ENCODE measurements at regions not wholly inside any gene's neighbourhood (a gene's known extent, or its start where the extent isn't known, plus 50 kb on each side); places are given as distances from the start of the nearest gene placed in this dataset.
"Not testable (repeated sequence)": the region's sequence is repeated elsewhere in the genome, so short reads cannot be mapped to it uniquely, and the experiment has no call there.

DNA sequence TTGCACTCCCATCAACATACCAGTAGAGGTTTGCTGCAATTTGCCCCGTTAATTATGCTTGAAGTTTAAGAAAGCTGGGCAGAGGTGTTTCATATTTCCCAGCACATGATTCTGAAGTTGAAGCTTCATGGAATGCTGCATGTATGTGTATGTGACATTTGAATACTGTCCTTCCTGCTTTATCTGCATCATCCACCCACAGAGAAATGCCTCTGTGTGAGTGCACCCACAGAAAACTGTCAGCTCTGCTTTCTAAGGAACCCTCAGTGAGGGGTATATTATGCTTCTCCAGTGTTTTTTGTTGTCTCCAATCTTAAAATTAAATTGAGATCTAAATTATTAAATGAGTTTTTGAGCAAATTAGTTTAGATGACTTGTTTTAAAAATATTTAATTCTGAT, 358.1 kb upstream of the PIK3R1 start:
- no peak overlapping the region for H3K4me3 ChIP-seq (ENCODE audit: low read depth, low read length)
- H3K36me3 ChIP-seq (ENCODE audit: insufficient read depth): no peaks in the 10 kb centered on the region
- no peaks in the 10 kb centered on the region for H3K4me1 ChIP-seq (ENCODE audit: insufficient read depth)
- DNase-seq (ENCODE audit: extremely low spot score): no peak
- 94% methylated on average over 1 of the region's 1 CpG for WGBS
- no peak overlapping the region for H3K27ac ChIP-seq (ENCODE audit: low read depth)

DNA sequence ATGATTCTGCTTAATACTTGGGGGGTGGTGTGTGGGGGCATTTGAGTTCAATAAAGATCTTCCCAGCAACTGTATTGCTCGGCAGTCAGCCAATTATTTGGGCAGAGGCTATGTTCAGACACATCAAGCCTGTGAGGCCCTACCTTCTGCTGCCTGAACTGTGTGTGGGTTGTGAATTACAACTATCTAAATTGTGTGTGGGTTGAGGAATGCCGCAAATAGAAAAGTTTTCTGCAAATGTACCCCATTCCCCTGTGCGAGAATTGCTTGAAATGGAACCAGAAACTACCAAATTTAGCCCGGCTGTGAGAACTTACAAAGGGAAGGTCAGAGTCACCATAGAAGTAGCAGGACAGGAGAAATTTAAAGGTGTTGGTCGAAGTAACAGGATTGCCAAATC, 360.0 kb upstream of the PIK3R1 start:
- H3K27ac ChIP-seq (ENCODE audit: low read depth): no peak overlapping the region
- WGBS: 86% methylated on average over 5 of the region's 5 CpGs
- H3K4me1 ChIP-seq (ENCODE audit: insufficient read depth): no peaks in the 10 kb centered on the region
- no peaks in the 10 kb centered on the region for H3K36me3 ChIP-seq (ENCODE audit: insufficient read depth)
- no peak overlapping the region for H3K4me3 ChIP-seq (ENCODE audit: low read depth, low read length)
- no peak for DNase-seq (ENCODE audit: extremely low spot score)

DNA sequence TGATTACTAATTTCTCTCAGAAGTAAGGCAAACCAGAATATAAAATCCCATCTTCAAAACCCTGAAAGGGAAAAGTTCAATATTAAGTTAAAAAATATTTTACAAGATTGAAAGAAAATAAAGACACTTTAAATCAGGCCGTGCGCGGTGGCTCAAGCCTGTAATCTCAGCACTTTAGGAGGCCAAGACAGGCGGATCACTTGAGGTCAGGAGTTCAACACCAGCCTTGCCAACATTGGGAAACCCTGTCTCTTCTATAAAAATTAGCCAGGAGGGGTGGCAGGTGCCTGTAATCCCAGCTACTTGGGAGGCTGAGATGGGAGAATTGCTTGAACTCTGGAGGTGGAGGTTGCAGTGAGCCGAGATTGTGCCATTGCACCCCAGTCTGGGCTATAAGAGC, 364.6 kb upstream of the PIK3R1 start:
- DNase-seq (ENCODE audit: extremely low spot score); H3K4me1 ChIP-seq (ENCODE audit: insufficient read depth); H3K36me3 ChIP-seq (ENCODE audit: insufficient read depth); H3K27ac ChIP-seq (ENCODE audit: low read depth); H3K4me3 ChIP-seq (ENCODE audit: low read depth, low read length): not testable (repeated sequence)
- WGBS: 90% methylated on average over 5 of the region's 5 CpGs

DNA sequence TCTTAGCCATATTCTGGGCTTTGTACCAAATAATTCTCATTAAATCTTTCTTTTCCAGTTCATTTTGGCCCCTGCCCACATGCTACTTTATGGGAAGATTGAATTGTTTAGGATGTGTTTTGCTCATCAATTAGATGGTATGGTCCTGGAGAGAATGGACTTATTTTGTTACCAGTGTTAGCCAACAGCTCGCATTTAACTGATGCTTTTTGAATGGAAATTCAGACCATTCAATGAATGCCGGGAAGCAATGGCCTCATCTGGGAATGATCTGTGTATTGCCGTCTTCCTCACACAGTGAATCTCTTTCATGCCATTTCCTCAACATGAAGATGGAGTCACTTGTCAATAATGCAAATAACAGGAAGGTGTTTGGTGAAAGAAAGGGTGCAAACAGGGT, 370.6 kb upstream of the PIK3R1 start:
- no peaks in the 10 kb centered on the region for H3K4me1 ChIP-seq (ENCODE audit: insufficient read depth)
- H3K27ac ChIP-seq (ENCODE audit: low read depth): no peak overlapping the region
- WGBS: 85% methylated on average over 3 of the region's 3 CpGs
- no peak overlapping the region for H3K4me3 ChIP-seq (ENCODE audit: low read depth, low read length)
- no peaks in the 10 kb centered on the region for H3K36me3 ChIP-seq (ENCODE audit: insufficient read depth)
- no peak for DNase-seq (ENCODE audit: extremely low spot score)

DNA sequence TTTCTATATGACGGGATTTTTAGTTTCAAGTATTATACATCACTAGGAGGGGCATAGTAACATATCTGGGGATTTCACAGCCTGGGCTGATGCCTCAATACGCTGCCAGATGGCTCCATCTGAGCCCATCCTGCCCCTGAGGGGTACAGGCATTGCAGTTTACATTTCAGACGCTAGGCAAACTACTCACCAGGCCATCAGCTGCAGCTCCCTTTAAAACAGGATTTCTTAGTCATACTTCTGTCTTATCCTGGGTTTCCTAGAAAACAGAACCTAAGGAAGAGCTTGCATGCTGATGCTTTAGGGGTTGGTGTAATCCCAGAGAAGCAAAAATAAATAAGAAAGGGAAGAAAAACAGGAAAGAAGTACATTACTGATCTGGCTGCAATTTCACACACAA, 372.8 kb upstream of the PIK3R1 start:
- WGBS: 73% methylated on average over 3 of the region's 3 CpGs
- Histone ChIP-seq H3K4me3 (ENCODE audit: low read depth, low read length) (no peak overlapping the region), H3K36me3 (ENCODE audit: insufficient read depth) (no peaks in the 10 kb centered on the region), H3K4me1 (ENCODE audit: insufficient read depth) (no peaks in the 10 kb centered on the region), H3K27ac (ENCODE audit: low read depth) (no peak overlapping the region)
- no peak for DNase-seq (ENCODE audit: extremely low spot score)

DNA sequence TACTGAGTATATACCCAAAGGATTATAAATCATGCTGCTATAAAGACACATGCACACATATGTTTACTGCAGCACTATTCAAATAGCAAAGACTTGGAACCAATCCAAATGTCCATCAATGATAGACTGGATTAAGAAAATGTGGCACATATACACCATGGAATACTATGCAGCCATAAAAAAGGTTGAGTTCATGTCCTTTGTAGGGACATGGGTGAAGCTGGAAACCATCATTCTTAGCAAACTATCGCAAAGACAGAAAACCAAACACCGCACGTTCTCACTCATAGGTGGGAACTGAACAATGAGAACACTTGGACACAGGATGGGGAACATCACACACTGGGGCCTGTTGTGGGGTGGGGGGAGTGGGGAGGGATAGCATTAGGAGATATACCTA, 378.3 kb upstream of the PIK3R1 start:
- 97% methylated on average over 3 of the region's 3 CpGs for WGBS
- H3K36me3 ChIP-seq (ENCODE audit: insufficient read depth); H3K4me3 ChIP-seq (ENCODE audit: low read depth, low read length); H3K27ac ChIP-seq (ENCODE audit: low read depth); H3K4me1 ChIP-seq (ENCODE audit: insufficient read depth); DNase-seq (ENCODE audit: extremely low spot score): not testable (repeated sequence)

DNA sequence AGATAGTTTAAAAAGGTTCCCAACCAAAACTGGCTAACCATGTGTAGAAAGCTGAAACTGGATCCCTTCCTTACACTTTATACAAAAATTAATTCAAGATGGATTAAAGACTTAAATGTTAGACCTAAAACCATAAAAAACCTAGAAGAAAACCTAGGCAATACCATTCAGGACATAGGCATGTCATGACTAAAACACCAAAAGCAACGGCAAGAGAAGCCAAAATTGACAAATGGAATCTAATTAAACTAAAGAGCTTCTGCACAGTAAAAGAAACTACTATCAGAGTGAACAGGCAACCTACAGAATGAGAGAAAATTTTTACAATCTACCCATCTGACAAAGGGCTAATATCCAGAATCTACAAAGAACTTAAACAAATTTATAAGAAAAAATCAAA, 379.1 kb upstream of the PIK3R1 start:
- H3K4me1 ChIP-seq (ENCODE audit: insufficient read depth); DNase-seq (ENCODE audit: extremely low spot score); H3K36me3 ChIP-seq (ENCODE audit: insufficient read depth); H3K4me3 ChIP-seq (ENCODE audit: low read depth, low read length); H3K27ac ChIP-seq (ENCODE audit: low read depth): not testable (repeated sequence)
- 56% methylated on average over 1 of the region's 1 CpG for WGBS

DNA sequence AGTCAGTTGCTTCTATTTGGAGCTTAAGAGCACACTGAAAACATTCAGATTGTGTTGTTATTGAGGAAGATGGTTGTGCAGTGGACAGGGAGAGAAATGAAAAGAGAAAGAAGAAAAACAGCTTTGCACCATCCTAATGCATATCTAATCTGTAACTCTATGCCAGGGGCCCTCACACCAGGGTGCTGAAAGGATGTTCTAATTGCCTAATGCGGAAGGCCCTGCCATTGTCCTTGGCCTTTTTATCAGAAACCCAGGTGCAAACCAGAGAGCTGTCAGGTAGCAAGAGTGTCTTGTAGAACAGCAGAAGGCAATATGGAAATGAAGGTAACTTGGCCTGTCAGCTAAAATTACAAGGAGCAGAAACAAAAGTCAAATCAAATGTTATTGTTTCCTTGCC, 384.5 kb upstream of the PIK3R1 start:
- WGBS: 99% methylated on average over 1 of the region's 1 CpG
- H3K4me3 ChIP-seq (ENCODE audit: low read depth, low read length): no peak overlapping the region
- no peaks in the 10 kb centered on the region for H3K36me3 ChIP-seq (ENCODE audit: insufficient read depth)
- no peak for DNase-seq (ENCODE audit: extremely low spot score)
- H3K27ac ChIP-seq (ENCODE audit: low read depth): no peak overlapping the region
- no peaks in the 10 kb centered on the region for H3K4me1 ChIP-seq (ENCODE audit: insufficient read depth)

DNA sequence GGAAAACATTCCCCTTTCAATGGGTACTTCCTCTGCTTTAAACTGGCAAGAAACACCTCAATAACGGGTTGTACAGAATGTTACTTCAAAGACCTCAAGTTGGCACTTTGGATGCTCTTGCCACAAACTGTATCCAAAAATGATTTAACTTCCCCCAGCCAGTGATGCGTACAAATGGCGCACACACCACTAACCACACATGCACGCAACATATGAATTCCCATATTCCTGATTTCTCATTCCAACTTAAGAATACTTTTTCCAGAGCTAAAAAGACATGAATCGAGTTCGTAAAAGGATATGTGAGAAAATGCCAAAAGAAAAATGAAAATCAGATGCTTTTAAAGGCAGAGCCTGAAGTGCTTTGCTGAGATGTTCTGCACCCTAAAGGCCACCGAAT, 388.0 kb upstream of the PIK3R1 start:
- no peak for DNase-seq (ENCODE audit: extremely low spot score)
- 89% methylated on average over 7 of the region's 7 CpGs for WGBS
- Histone ChIP-seq H3K4me1 (ENCODE audit: insufficient read depth) (no peaks in the 10 kb centered on the region), H3K4me3 (ENCODE audit: low read depth, low read length) (no peak overlapping the region), H3K36me3 (ENCODE audit: insufficient read depth) (no peaks in the 10 kb centered on the region), H3K27ac (ENCODE audit: low read depth) (no peak overlapping the region)

DNA sequence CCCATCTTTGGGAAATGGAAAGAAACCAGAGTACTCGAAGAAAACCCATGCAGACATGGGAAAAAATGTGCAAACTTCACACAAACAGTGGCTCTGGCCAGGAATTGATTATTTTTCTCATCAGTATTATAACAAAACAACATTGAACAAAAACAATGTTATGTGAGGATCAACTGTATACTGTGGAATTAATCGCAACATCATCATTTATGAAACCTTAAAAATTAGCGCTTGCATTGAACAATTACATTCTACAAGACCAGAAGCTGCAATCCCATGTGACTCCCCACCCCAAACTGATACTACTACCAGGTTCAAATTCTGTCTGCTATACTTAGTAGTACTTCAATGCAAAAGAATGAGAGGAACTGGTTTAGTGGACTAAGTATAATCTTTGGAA, 390.7 kb upstream of the PIK3R1 start:
- 81% methylated on average over 3 of the region's 3 CpGs for WGBS
- H3K4me1 ChIP-seq (ENCODE audit: insufficient read depth): no peaks in the 10 kb centered on the region
- no peaks in the 10 kb centered on the region for H3K36me3 ChIP-seq (ENCODE audit: insufficient read depth)
- no peak for DNase-seq (ENCODE audit: extremely low spot score)
- no peak overlapping the region for H3K27ac ChIP-seq (ENCODE audit: low read depth)
- H3K4me3 ChIP-seq (ENCODE audit: low read depth, low read length): no peak overlapping the region

DNA sequence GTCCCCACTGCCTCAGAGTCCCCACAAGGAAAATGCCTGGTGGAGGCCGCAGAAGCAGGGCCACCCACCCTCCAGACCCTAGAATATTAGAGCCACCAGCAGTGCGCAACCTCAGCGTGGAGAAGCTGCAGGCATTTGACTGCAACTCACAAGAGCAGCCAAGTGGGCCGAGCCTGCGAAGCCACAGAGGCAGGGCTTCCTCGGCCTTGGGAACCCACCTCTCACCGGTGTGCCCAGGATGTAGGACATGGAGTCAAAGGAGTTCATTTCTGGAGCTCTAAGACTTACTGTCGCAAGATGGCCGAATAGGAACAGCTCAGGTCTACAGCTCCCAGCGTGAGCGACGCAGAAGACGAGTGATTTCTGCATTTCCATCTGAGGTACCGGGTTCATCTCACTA, 397.9 kb upstream of the PIK3R1 start:
- no peak overlapping the region for H3K27ac ChIP-seq (ENCODE audit: low read depth)
- DNase-seq (ENCODE audit: extremely low spot score): no peak
- 98% methylated on average over 14 of the region's 14 CpGs for WGBS

DNA sequence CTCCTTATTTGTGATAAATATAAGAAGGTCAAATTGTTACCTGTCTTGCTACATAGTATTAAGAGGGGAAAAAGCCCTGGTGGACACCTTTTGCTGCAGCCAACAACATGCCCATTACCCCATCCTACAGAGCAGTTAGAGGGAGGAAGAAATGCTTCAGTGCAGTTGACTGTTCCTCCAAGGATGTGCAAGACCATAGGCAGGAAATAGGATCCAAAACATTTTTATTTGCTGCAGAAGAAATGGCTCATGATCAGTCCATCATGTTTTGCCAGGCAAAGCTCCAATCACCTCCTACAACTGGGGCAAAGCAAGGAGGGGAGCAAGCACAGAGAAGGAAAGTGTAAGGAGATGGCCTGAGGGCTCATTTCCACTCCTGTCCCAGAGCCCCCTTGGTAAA, 399.1 kb upstream of the PIK3R1 start:
- Histone ChIP-seq H3K36me3 (ENCODE audit: insufficient read depth) (no peaks in the 10 kb centered on the region), H3K27ac (ENCODE audit: low read depth) (no peak overlapping the region), H3K4me3 (ENCODE audit: low read depth, low read length) (no peak overlapping the region), H3K4me1 (ENCODE audit: insufficient read depth) (no peaks in the 10 kb centered on the region)
- no peak for DNase-seq (ENCODE audit: extremely low spot score)

More for the DNA sequence above, 397.9 kb upstream of the PIK3R1 start:
- Histone ChIP-seq H3K4me1 (ENCODE audit: insufficient read depth) (no peaks in the 10 kb centered on the region), H3K4me3 (ENCODE audit: low read depth, low read length) (no peak overlapping the region), H3K36me3 (ENCODE audit: insufficient read depth) (no peaks in the 10 kb centered on the region)

DNA sequence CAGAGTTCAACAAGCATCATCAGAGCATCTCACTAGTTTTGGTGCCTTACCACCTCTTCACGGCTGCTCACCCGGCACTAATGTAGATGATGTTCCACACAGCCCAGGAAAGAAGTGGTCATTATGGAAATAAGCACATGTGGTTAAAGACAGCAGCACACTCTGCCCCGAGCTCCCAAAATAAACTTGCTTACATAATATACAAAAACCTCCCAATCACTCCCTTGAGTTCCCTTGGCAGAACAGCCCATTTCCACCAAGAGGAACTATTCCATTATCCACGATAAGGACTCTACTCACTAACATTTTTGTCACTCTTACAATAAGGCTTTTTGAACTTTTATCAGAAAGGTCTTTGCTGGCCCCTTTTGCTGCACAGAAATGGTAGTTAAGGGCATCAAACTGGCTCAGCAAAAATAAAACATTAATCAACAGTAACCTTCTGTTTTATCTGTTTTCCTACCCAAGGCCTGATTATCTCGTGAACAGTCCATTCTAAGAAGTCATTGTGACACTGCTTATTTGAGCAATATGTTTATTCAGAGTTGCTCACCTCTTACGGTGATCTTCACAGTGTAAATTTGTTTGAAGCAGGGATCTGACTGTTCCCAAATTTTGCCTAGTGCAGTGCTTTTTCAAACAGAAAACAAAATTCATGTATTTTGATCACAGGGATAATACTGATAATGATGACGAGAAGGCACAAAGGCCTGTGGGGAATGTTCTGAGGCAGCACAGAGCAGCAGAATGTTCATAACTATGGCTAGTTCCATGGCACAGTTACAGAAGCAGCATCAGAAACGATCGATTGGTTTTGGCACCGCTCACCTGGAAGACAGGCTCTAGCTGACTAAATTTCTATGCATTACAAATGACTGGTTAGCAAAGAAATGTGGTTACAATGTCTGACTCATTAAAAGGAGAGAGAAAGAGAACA, 399.8 kb upstream of the PIK3R1 start:
- Histone ChIP-seq H3K4me1 (ENCODE audit: insufficient read depth) (no peaks in the 10 kb centered on the region), H3K27ac (ENCODE audit: low read depth) (no peak overlapping the region), H3K36me3 (ENCODE audit: insufficient read depth) (no peaks in the 10 kb centered on the region), H3K4me3 (ENCODE audit: low read depth, low read length) (no peak overlapping the region)
- no peak for DNase-seq (ENCODE audit: extremely low spot score)
- 84% methylated on average over 10 of the region's 10 CpGs for WGBS

DNA sequence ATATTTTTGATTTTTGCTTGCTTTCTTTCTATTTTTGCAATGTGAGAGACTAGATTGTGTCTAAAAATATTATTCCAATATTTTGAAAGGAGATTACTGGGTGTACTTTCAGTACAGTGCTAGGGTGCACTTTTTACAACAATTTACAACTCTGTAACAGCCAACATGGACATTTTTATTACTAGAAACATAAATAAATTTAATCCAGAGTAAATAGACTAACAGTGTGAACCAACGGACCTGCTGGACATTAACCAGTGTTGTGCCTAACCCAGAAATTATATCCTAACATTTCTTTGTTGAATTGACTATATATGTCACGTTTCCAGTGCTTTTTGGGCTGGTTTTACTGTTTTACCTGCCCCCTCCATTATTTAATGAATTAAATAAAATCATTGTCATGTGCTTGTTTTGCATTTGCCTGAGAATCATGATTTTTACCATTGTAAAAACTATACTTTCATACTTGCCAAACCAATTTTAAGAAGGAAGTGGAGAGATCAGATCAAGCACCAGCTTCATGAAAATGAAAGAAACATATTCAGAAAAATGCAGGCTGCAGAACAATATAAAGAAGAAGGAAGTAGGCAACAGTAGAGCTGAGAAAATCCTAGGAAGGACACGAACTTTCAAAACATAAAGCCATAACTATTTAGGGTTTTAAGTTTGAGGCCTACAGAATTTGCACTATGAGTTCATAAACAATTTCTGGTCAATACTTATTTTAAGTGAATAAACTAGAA, 400.8 kb upstream of the PIK3R1 start:
- Histone ChIP-seq H3K4me3 (ENCODE audit: low read depth, low read length) (no peak overlapping the region), H3K36me3 (ENCODE audit: insufficient read depth) (no peaks in the 10 kb centered on the region), H3K4me1 (ENCODE audit: insufficient read depth) (no peaks in the 10 kb centered on the region), H3K27ac (ENCODE audit: low read depth) (no peak overlapping the region)
- 60% methylated on average over 3 of the region's 3 CpGs for WGBS
- no peak for DNase-seq (ENCODE audit: extremely low spot score)

Measured in urinary bladder (tissue), 3 donors.